A549 (cell line): ENCODE measurements at regions not wholly inside any gene's neighbourhood (a gene's known extent, or its start where the extent isn't known, plus 50 kb on each side); places are given as distances from the start of the nearest gene placed in this dataset.

ENCODE experiments used
- ATAC-seq, 2 experiments: fragments of 200-7000 bp in 1 of 2; fragments of >200 bp in 1 of 2; cut with Nextera tagmentation in 1 of 2; cut with Tn5 transposase in 1 of 2; 3 replicates each; pipeline versions ENCODE4 v1.8.0 to v1.9.1; 2018 to 2020; ENCODE audit warnings: mild to moderate bottlenecking in 1 of 2, moderate library complexity in 1 of 2
- CTCF ChIA-PET: fragments of 300-600 bp; sonication (Branson Sonifier 250); formaldehyde crosslinking; extraction: SDS; loops from one replicate; lab custom pipeline; 2021; ENCODE audit warnings: antibody characterized with exemption, inconsistent platforms; lab: Yijun Ruan, JAX
- POLR2A ChIA-PET: fragments of 350-600 bp; formaldehyde crosslinking; extraction: SDS; loops from one replicate; lab custom pipeline; 2021; ENCODE audit warnings: antibody characterized with exemption, inconsistent platforms; lab: Yijun Ruan, JAX
- DNase-seq, 2 experiments: peaks; one replicate each; pipeline versions ENCODE4 v3.0.0 to v3.0.0-alpha.2; 2011 to 2016; ENCODE audit warnings: low read depth in 1 of 2, low spot score in 1 of 2
- FAIRE-seq: peaks from 2 replicates; lab custom pipeline; 2011; peaks lifted over from hg19 to GRCh38; lab: Jason Lieb, UNC
- H3K27ac ChIP-seq, 2 experiments: fragments of >200 bp; sonication (Bioruptor Twin); formaldehyde crosslinking; 3 replicates each; pipeline ENCODE4 v1.5.1; 2016 to 2017
- H3K4me1 ChIP-seq: fragments of >200 bp; sonication (Bioruptor Twin); formaldehyde crosslinking; 3 replicates; pipeline ENCODE4 v1.6.1; 2016
- H3K4me2 ChIP-seq: fragments of >200 bp; sonication (Bioruptor Twin); formaldehyde crosslinking; 3 replicates; pipeline ENCODE4 v1.6.1; 2016
- H3K4me3 ChIP-seq: fragments of >200 bp; sonication (Bioruptor Twin); formaldehyde crosslinking; 3 replicates; pipeline ENCODE4 v1.5.1; 2016
- H3K9me3 ChIP-seq: fragments of >200 bp; sonication (Bioruptor Twin); formaldehyde crosslinking; 3 replicates; pipeline ENCODE4 v1.6.1; 2016
- CBX2 ChIP-seq: fragments of 200-600 bp; sonication (generic); IDR thresholded peaks from 2 replicates; pipeline ENCODE4 v1.6.1; 2016; ENCODE audit warnings: low read depth, mild to moderate bottlenecking, borderline replicate concordance
- CHD2 ChIP-seq: fragments of 150-350 bp; IDR thresholded peaks from 2 replicates; pipeline ENCODE4 v1.6.1; 2014; ENCODE audit warnings: low read length; ENCODE audit not compliant: partially characterized antibody
- CHD4 ChIP-seq: fragments of 200-600 bp; sonication (generic); IDR thresholded peaks from 2 replicates; pipeline ENCODE4 v1.6.1; 2016; ENCODE audit warnings: antibody characterized with exemption, mild to moderate bottlenecking, borderline replicate concordance
- EHMT2 ChIP-seq: fragments of 200-600 bp; sonication (generic); IDR thresholded peaks from 2 replicates; pipeline ENCODE4 v1.6.1; 2016; ENCODE audit warnings: antibody characterized with exemption, low read depth, mild to moderate bottlenecking, moderate library complexity
- HDAC2 ChIP-seq: fragments of 200-600 bp; sonication (generic); IDR thresholded peaks from 2 replicates; pipeline ENCODE4 v1.6.1; 2016
- JUNB ChIP-seq: fragments of >200 bp; sonication (Bioruptor Twin); formaldehyde crosslinking; IDR thresholded peaks from 2 replicates; pipeline ENCODE4 v1.6.1; 2016
- KDM1A ChIP-seq: fragments of 200-600 bp; sonication (generic); IDR thresholded peaks from 2 replicates; pipeline ENCODE4 v1.6.1; 2016; ENCODE audit warnings: low read depth, mild to moderate bottlenecking
- KDM5A ChIP-seq: fragments of 200-600 bp; sonication (generic); IDR thresholded peaks from 2 replicates; pipeline ENCODE4 v1.6.1; 2016; ENCODE audit warnings: antibody characterized with exemption, mild to moderate bottlenecking
- NPAS2 ChIP-seq: fragments of 250-450 bp; sonication (Bioruptor Pico); IDR thresholded peaks from 2 replicates; pipeline ENCODE4 v1.8.0; 2022; ENCODE audit warnings: mild to moderate bottlenecking, moderate library complexity, borderline replicate concordance
- NR3C1 ChIP-seq: fragments of >200 bp; sonication (Bioruptor Twin); formaldehyde crosslinking; IDR thresholded peaks from 3 replicates; pipeline ENCODE4 v1.6.1; 2017
- POLR2A ChIP-seq: IDR thresholded peaks from 2 replicates; pipeline ENCODE4 v1.6.1; 2012; ENCODE audit warnings: mild to moderate bottlenecking, low read length
- POLR2AphosphoS2 ChIP-seq: conservative IDR thresholded peaks from 2 replicates; pipeline ENCODE4 v1.6.1; 2012; ENCODE audit warnings: low read length, improper control_type of control experiment, inconsistent platforms
- RAD21 ChIP-seq, 2 experiments: fragments of >200 bp in 1 of 2; sonication (Bioruptor Twin) in 1 of 2; formaldehyde crosslinking in 1 of 2; IDR thresholded peaks in 1 of 2; conservative IDR thresholded peaks in 1 of 2; 2 replicates in 1 of 2; 3 replicates in 1 of 2; pipeline ENCODE4 v1.6.1; 2012 to 2018; ENCODE audit warnings: inconsistent platforms in 1 of 2
- RCOR1 ChIP-seq: fragments of 150-350 bp; IDR thresholded peaks from 2 replicates; pipeline ENCODE4 v1.6.1; 2014; ENCODE audit warnings: antibody characterized with exemption, low read length, low read depth
- SMC3 ChIP-seq: fragments of >200 bp; sonication (Bioruptor Twin); formaldehyde crosslinking; IDR thresholded peaks from 3 replicates; pipeline ENCODE4 v1.6.1; 2018; ENCODE audit warnings: inconsistent platforms
- TP53 ChIP-seq: fragments of 250-450 bp; sonication (Bioruptor Pico); IDR thresholded peaks from 2 replicates; pipeline ENCODE4 v1.5.0; 2021; ENCODE audit warnings: mild to moderate bottlenecking, moderate library complexity
- ZC3H11A ChIP-seq: fragments of 450-650 bp; IDR thresholded peaks from 2 replicates; pipeline ENCODE4 v1.6.1; 2014; ENCODE audit warnings: antibody characterized with exemption, mild to moderate bottlenecking
- ZFP36 ChIP-seq: fragments of 450-650 bp; IDR thresholded peaks from 2 replicates; pipeline ENCODE4 v1.6.1; 2014; ENCODE audit warnings: borderline replicate concordance; ENCODE audit not compliant: partially characterized antibody
- ZNF302 ChIP-seq: fragments of 250-450 bp; sonication (Bioruptor Pico); IDR thresholded peaks from 2 replicates; pipeline ENCODE4 v1.9.0; 2021; ENCODE audit warnings: inconsistent platforms, mild to moderate bottlenecking, moderate library complexity
- ZSCAN20 ChIP-seq: fragments of 250-450 bp; sonication (Bioruptor Pico); IDR thresholded peaks from 2 replicates; pipeline ENCODE4 v1.8.0; 2022; ENCODE audit warnings: mild to moderate bottlenecking, moderate library complexity
- WGBS: methylation state at CpG from one replicate; pipeline ENCODE4 v1.1.6; 2017; ENCODE audit errors: missing lambda C conversion rate; 5-methylcytosine and 5-hydroxymethylcytosine counted together
- TF ChIP-seq, protein P1 (sequence below): fragments of 450-650 bp; IDR thresholded peaks from 2 replicates; pipeline ENCODE4 v1.6.1; 2014; ENCODE audit warnings: antibody characterized with exemption
- TF ChIP-seq, protein P2 (sequence below): fragments of 200-600 bp; sonication (generic); IDR thresholded peaks from 2 replicates; pipeline ENCODE4 v1.6.1; 2016; ENCODE audit warnings: antibody characterized with exemption, mild to moderate bottlenecking, moderate library complexity
- TF ChIP-seq, protein P3 (sequence below): IDR thresholded peaks from 2 replicates; pipeline ENCODE4 v1.6.1; 2012
- TF ChIP-seq, protein P4 (sequence below): IDR thresholded peaks from 2 replicates; pipeline ENCODE4 v1.6.1; 2012; ENCODE audit warnings: low read depth, borderline replicate concordance
- TF ChIP-seq, protein P5 (sequence below): fragments of 250-450 bp; sonication (Bioruptor Pico); IDR thresholded peaks from 2 replicates; pipeline ENCODE4 v1.5.0; 2021; ENCODE audit warnings: mild to moderate bottlenecking, moderate library complexity, borderline replicate concordance
- TF ChIP-seq, protein P6 (sequence below): fragments of 250-450 bp; sonication (Bioruptor Pico); IDR thresholded peaks from 2 replicates; pipeline ENCODE4 v1.5.0; 2020; ENCODE audit warnings: low read depth, mild to moderate bottlenecking, moderate library complexity

DNA sequence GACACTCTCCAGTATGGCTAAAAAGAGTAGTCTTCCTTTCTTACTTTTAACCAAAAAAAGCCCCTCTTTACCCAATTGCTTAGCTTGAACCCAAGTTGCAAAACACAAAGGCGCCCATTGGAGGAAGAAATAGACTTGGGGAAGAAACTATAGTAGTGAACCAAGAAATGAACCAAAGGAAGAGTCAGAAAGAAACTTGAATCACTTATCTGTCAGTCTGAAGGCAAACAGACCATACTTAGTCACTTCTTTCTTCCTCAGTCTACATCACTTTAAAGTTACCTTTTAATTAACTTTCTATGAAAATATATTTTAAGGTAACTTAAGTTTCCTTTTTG lies 161.4 kb upstream of the GIMD1 start:
- ChIA-PET CTCF (no interaction called here), POLR2A (no interaction called here)
- Histone ChIP-seq H3K4me2 (no peak overlapping the region), H3K9me3 (no peaks in the 10 kb centered on the region), H3K27ac (no peak overlapping the region), H3K4me3 (no peak overlapping the region), H3K4me1 (no peaks in the 10 kb centered on the region)
- FAIRE-seq (no peak), DNase-seq (no peak), ATAC-seq (no peak)
- TF ChIP-seq, protein P1, sequence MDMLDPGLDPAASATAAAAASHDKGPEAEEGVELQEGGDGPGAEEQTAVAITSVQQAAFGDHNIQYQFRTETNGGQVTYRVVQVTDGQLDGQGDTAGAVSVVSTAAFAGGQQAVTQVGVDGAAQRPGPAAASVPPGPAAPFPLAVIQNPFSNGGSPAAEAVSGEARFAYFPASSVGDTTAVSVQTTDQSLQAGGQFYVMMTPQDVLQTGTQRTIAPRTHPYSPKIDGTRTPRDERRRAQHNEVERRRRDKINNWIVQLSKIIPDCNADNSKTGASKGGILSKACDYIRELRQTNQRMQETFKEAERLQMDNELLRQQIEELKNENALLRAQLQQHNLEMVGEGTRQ, result no peak
- TF ChIP-seq RAD21 (conservative IDR thresholded peaks at IDR 0.05 in 1 of 2, IDR thresholded peaks at IDR 0.05 in 1 of 2) (no peak), ZNF302 (CRISPR knock-in tag) (no peak), POLR2AphosphoS2 (no peak)
- 52% methylated on average over 1 of the region's 1 CpG for WGBS

DNA sequence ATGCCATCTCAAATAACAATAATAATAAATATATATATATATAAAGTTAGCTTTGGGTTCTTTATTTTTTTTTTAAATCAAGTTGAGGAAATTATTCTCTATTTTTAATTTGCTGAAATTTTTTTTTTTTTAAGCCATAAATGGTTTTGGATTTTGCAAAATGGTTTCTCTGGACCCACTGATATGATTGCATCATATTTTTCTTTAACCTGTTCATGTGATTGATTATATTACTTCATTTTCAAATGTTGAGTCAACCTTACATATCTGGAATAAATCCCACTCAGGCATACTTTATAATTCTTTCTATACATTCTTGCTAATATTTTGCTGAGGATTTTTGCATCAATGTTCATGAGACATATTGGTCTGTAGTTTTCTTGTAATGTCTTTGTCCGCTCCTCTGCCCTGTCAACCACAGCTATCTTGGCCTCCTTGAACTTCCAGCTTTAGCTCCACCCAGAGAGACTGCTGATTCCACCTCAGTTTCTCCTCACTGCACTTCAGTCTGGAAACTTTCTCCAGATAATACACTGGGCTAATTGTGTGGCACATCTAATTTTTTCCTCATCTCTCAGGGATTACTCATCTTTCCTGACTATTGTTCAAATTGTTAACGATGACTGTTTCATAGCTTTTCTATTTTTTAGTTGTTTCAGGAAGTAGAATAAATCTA lies 160.9 kb upstream of the GIMD1 start:
- WGBS, result 30% methylated on average over 2 of the region's 2 CpGs
- TF ChIP-seq, protein P2, sequence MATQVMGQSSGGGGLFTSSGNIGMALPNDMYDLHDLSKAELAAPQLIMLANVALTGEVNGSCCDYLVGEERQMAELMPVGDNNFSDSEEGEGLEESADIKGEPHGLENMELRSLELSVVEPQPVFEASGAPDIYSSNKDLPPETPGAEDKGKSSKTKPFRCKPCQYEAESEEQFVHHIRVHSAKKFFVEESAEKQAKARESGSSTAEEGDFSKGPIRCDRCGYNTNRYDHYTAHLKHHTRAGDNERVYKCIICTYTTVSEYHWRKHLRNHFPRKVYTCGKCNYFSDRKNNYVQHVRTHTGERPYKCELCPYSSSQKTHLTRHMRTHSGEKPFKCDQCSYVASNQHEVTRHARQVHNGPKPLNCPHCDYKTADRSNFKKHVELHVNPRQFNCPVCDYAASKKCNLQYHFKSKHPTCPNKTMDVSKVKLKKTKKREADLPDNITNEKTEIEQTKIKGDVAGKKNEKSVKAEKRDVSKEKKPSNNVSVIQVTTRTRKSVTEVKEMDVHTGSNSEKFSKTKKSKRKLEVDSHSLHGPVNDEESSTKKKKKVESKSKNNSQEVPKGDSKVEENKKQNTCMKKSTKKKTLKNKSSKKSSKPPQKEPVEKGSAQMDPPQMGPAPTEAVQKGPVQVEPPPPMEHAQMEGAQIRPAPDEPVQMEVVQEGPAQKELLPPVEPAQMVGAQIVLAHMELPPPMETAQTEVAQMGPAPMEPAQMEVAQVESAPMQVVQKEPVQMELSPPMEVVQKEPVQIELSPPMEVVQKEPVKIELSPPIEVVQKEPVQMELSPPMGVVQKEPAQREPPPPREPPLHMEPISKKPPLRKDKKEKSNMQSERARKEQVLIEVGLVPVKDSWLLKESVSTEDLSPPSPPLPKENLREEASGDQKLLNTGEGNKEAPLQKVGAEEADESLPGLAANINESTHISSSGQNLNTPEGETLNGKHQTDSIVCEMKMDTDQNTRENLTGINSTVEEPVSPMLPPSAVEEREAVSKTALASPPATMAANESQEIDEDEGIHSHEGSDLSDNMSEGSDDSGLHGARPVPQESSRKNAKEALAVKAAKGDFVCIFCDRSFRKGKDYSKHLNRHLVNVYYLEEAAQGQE, result no peak
- TF ChIP-seq POLR2AphosphoS2 (no peak), EHMT2 (no peak), CHD2 (no peak), KDM1A (no peak), ZFP36 (no peak), NPAS2 (CRISPR knock-in tag) (no peak), JUNB (no peak), RCOR1 (no peak), POLR2A (no peak)
- TF ChIP-seq, protein P3, sequence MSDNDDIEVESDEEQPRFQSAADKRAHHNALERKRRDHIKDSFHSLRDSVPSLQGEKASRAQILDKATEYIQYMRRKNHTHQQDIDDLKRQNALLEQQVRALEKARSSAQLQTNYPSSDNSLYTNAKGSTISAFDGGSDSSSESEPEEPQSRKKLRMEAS, result no peak
- TF ChIP-seq, protein P4, sequence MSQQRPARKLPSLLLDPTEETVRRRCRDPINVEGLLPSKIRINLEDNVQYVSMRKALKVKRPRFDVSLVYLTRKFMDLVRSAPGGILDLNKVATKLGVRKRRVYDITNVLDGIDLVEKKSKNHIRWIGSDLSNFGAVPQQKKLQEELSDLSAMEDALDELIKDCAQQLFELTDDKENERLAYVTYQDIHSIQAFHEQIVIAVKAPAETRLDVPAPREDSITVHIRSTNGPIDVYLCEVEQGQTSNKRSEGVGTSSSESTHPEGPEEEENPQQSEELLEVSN, result no peak
- TF ChIP-seq, protein P5, sequence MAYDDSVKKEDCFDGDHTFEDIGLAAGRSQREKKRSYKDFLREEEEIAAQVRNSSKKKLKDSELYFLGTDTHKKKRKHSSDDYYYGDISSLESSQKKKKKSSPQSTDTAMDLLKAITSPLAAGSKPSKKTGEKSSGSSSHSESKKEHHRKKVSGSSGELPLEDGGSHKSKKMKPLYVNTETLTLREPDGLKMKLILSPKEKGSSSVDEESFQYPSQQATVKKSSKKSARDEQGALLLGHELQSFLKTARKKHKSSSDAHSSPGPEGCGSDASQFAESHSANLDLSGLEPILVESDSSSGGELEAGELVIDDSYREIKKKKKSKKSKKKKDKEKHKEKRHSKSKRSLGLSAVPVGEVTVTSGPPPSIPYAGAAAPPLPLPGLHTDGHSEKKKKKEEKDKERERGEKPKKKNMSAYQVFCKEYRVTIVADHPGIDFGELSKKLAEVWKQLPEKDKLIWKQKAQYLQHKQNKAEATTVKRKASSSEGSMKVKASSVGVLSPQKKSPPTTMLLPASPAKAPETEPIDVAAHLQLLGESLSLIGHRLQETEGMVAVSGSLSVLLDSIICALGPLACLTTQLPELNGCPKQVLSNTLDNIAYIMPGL, result no peak
- DNase-seq (no peak), ATAC-seq (no peak), FAIRE-seq (no peak)
- ChIA-PET POLR2A (no interaction called here), CTCF (no interaction called here)
- Histone ChIP-seq H3K9me3 (no peaks in the 10 kb centered on the region), H3K4me2 (no peak overlapping the region), H3K4me1 (no peaks in the 10 kb centered on the region), H3K27ac (no peak overlapping the region), H3K4me3 (no peak overlapping the region)

DNA sequence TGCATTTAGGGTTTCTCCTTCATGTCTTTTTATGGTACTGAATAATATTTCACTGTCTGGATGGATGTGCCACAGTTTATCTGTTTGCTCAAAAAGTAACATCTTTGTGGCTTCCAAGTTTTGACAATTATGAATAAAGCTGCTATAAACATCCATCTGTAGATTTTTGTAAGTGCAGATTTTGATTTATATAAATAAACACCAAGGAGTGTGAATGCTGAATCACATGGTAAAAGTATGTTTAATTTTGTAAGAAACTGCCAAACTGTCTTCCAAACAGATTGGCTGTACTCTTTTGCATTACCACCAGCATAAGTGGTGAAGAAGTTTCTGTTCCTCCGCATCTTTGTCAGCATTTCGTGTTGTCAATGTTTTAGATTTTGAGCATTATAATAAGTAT lies 158.7 kb upstream of the GIMD1 start:
- Histone ChIP-seq H3K4me2 (no peak overlapping the region), H3K9me3 (no peaks in the 10 kb centered on the region), H3K27ac (no peak overlapping the region), H3K4me1 (no peaks in the 10 kb centered on the region), H3K4me3 (no peak overlapping the region)
- no peak for ATAC-seq
- 61% methylated on average over 2 of the region's 2 CpGs for WGBS
- no peak for DNase-seq
- FAIRE-seq, result no peak
- ChIA-PET POLR2A (no interaction called here), CTCF (no interaction called here)
- TF ChIP-seq SMC3, result no peak
- no peak for TF ChIP-seq ZC3H11A
- TF ChIP-seq NR3C1, result no peak
- TF ChIP-seq KDM5A, result no peak
- TF ChIP-seq TP53, result no peak
- no peak for TF ChIP-seq HDAC2
- TF ChIP-seq ZSCAN20 (CRISPR knock-in tag), result no peak
- TF ChIP-seq, protein P6, sequence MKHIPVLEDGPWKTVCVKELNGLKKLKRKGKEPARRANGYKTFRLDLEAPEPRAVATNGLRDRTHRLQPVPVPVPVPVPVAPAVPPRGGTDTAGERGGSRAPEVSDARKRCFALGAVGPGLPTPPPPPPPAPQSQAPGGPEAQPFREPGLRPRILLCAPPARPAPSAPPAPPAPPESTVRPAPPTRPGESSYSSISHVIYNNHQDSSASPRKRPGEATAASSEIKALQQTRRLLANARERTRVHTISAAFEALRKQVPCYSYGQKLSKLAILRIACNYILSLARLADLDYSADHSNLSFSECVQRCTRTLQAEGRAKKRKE (CRISPR knock-in tag), result no peak
- no peak for TF ChIP-seq CHD4
- TF ChIP-seq, protein P1, result no peak
- no peak for TF ChIP-seq CBX2
